NCI-H2081 (cell line): ENCODE measurements at regions not wholly inside any gene's neighbourhood (a gene's known extent, or its start where the extent isn't known, plus 50 kb on each side); places are given as distances from the start of the nearest gene placed in this dataset.
"Not testable (repeated sequence)": the region's sequence is repeated elsewhere in the genome, so short reads cannot be mapped to it uniquely, and the experiment has no call there.

Experiments used
- DNase-seq, 2 experiments: peaks; one replicate each; lab custom pipeline; 2025; lab: John Stamatoyannopoulos, UW

GRCh38 chr10:8173866-8174243 is 119.4 kb downstream of the GATA3 start:
- DNase-seq = no peak

- no peak for DNase-seq
These were observed 120.3 kb downstream of the GATA3 start for GRCh38 chr10:8174762-8175161.

- DNase-seq = not testable (repeated sequence)
These were observed 123.0 kb downstream of the GATA3 start for GRCh38 chr10:8177526-8177925.

GRCh38 chr10:8179773-8180172 is 125.3 kb downstream of the GATA3 start:
- DNase-seq = not testable (repeated sequence)

GRCh38 chr10:8180360-8181109 is 126.0 kb downstream of the GATA3 start:
- peak in 1 of 2 experiments; percentile 11 for DNase-seq

- DNase-seq = no peak
These were observed 127.1 kb downstream of the GATA3 start for GRCh38 chr10:8181496-8182157.

- no peak for DNase-seq
These were observed 128.3 kb downstream of the GATA3 start for GRCh38 chr10:8182806-8183205.

GRCh38 chr10:8183241-8183704 is 128.8 kb downstream of the GATA3 start:
- peak in 1 of 2 experiments; percentile 41 for DNase-seq

- no peak for DNase-seq
These were observed 132.7 kb downstream of the GATA3 start for GRCh38 chr10:8187171-8187666.

- no peak for DNase-seq
These were observed 135.0 kb downstream of the GATA3 start for GRCh38 chr10:8189458-8189857.

GRCh38 chr10:8192301-8192700 is 137.8 kb downstream of the GATA3 start:
- no peak for DNase-seq

GRCh38 chr10:8193546-8193945 is 139.1 kb downstream of the GATA3 start:
- no peak for DNase-seq

GRCh38 chr10:8194050-8194449 is 139.6 kb downstream of the GATA3 start:
- DNase-seq = no peak

GRCh38 chr10:8206882-8207281 is 152.4 kb downstream of the GATA3 start:
- DNase-seq = no peak

GRCh38 chr10:8211631-8212030 is 157.1 kb downstream of the GATA3 start:
- DNase-seq = no peak

- DNase-seq = no peak
These were observed 159.2 kb downstream of the GATA3 start for GRCh38 chr10:8213735-8214134.

GRCh38 chr10:8214587-8214986 is 160.1 kb downstream of the GATA3 start:
- DNase-seq = no peak

GRCh38 chr10:8216893-8217292 is 162.4 kb downstream of the GATA3 start:
- DNase-seq = no peak

GRCh38 chr10:8221451-8221850 is 167.0 kb downstream of the GATA3 start:
- DNase-seq = no peak

GRCh38 chr10:8224591-8224990 is 170.1 kb downstream of the GATA3 start:
- no peak for DNase-seq

- DNase-seq = no peak
These were observed 170.7 kb downstream of the GATA3 start for GRCh38 chr10:8225187-8225586.

- DNase-seq = no peak
These were observed 172.8 kb downstream of the GATA3 start for GRCh38 chr10:8227246-8227645.

GRCh38 chr10:8229153-8229552 is 174.7 kb downstream of the GATA3 start:
- no peak for DNase-seq
